ENCODE measurements at regions not wholly inside any gene's neighbourhood (a gene's known extent, or its start where the extent isn't known, plus 50 kb on each side); places are given as distances from the start of the nearest gene placed in this dataset.

DNA sequence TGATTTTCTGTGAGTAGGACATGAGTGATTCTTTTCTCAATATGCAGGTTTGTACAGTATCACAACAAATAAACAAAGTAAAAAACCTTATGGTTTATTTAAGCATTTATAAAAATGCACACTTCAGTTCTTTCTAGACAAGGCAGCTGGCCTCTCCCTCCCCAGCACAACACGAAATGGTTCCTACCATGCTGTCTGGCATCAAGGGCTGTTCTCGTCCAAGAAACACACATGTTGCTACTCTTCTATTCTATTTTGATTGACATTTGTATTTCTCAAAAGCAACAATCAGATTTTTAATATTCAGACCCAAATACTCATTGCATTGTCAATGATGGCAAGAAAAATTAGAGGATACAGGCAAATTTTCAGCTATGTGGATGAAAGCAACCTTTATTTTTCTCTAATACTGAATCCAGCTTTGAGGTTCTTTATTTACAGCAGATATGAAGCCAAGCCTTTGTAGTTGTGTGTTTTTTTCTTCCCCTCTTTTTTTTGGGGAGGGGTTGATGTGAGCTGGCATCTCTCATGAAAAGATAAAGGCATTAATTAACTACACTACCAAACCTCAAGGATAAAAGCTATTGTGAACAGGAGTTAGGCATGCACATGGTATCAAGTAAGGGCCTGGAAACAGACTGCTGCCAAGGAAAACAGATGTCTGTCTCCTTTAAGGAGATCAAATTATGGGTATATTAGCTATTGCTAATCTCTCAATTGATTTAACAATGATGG, 96.4 kb upstream of the PREP start:
- Histone ChIP-seq H3K9ac (ENCODE audit: low read length) (no peak overlapping the region), H3K4me2 (replicated peaks; ENCODE audit: low read depth, low read length, poor library complexity, severe bottlenecking) (no peak overlapping the region), H3K79me2 (ENCODE audit: control insufficient read depth, insufficient read depth, low read length) (no peaks in the 10 kb centered on the region), H3K4me3 (ENCODE audit: control extremely low read depth in 1 of 5, extremely low read depth in 1 of 5, insufficient read depth in 1 of 5, low read depth in 2 of 5, low read length in 4 of 5) (no peak overlapping the region), H3K27ac (ENCODE audit: low read length in 2 of 2) (no peak overlapping the region), H3K36me3 (replicated peaks in 1 of 2; ENCODE audit: control extremely low read depth in 1 of 2, control insufficient read depth in 1 of 2, extremely low read depth in 1 of 2, insufficient read depth in 2 of 2, low read length in 1 of 2) (no peaks in the 10 kb centered on the region), H3K4me1 (ENCODE audit: control insufficient read depth in 2 of 2, insufficient read depth in 2 of 2, low read length in 2 of 2) (no peaks in the 10 kb centered on the region), H3K27me3 (replicated peaks in 1 of 4; ENCODE audit: control extremely low read depth in 1 of 4, control insufficient read depth in 3 of 4, insufficient read depth in 4 of 4, low read length in 3 of 4) (no peaks in the 10 kb centered on the region), H4K20me1 (ENCODE audit: control insufficient read depth, insufficient read depth, low read length, poor library complexity, severe bottlenecking) (no peaks in the 10 kb centered on the region), H3K9me3 (ENCODE audit: control extremely low read depth in 1 of 3, control insufficient read depth in 2 of 3, insufficient read depth in 1 of 3, low read length in 2 of 3) (no peaks in the 10 kb centered on the region), H2AFZ (ENCODE audit: insufficient read depth, low read depth, low read length, poor library complexity, severe bottlenecking) (no peak overlapping the region)
- H3K4me1 Mint-ChIP-seq: no peaks in the 10 kb centered on the region
- no peak for DNase-seq
- no peaks in the 10 kb centered on the region for H3K9me3 Mint-ChIP-seq (ENCODE audit: insufficient read depth)
- WGBS (ENCODE audit: insufficient coverage): 100% methylated on average over 1 of the region's 2 CpGs
- no peak for ATAC-seq (ENCODE audit: low read depth)
- intact Hi-C loops (cut with micrococcal nuclease): no loop called here
- no peak overlapping the region for H3K4me3 Mint-ChIP-seq
- peaks cover 3% of the 10 kb centered on the region for H3K27me3 Mint-ChIP-seq
- ChIA-PET CTCF (no interaction called here), POLR2A (no interaction called here)
- no peak for TF ChIP-seq EZH2 (IDR thresholded peaks at IDR 0.05; ENCODE audit: borderline replicate concordance, insufficient read depth, low read depth, low read length, poor library complexity, severe bottlenecking)
- TF ChIP-seq, protein P1, sequence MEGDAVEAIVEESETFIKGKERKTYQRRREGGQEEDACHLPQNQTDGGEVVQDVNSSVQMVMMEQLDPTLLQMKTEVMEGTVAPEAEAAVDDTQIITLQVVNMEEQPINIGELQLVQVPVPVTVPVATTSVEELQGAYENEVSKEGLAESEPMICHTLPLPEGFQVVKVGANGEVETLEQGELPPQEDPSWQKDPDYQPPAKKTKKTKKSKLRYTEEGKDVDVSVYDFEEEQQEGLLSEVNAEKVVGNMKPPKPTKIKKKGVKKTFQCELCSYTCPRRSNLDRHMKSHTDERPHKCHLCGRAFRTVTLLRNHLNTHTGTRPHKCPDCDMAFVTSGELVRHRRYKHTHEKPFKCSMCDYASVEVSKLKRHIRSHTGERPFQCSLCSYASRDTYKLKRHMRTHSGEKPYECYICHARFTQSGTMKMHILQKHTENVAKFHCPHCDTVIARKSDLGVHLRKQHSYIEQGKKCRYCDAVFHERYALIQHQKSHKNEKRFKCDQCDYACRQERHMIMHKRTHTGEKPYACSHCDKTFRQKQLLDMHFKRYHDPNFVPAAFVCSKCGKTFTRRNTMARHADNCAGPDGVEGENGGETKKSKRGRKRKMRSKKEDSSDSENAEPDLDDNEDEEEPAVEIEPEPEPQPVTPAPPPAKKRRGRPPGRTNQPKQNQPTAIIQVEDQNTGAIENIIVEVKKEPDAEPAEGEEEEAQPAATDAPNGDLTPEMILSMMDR (IDR thresholded peaks at IDR 0.05): no peak
- no peak overlapping the region for H3K27ac Mint-ChIP-seq

DNA sequence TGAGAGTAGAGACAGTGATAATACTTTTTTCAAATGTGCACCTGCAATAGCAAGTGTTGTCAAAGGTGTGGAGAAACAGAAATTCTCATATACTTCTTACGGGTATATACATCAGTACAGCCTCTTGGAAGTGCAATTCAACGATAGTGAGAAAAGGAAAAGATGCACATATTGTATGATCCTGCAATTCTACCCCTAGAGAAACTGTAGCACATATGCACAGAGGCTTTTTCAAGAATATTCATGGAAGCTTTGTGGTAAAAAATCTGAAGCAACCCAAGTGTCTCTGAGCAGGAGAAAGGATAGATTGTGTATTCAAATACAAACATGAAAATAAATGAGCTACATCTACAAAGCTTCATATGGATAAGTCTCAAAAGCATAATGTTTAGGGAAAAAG, 94.7 kb upstream of the PREP start:
- intact Hi-C loops (cut with micrococcal nuclease): no loop called here
- Mint-ChIP-seq H3K9me3 (ENCODE audit: insufficient read depth) (no peaks in the 10 kb centered on the region), H3K4me3 (no peak overlapping the region), H3K27ac (no peak overlapping the region), H3K4me1 (no peaks in the 10 kb centered on the region), H3K27me3 (no peaks in the 10 kb centered on the region)
- no peak overlapping the region for H3K4me3 ChIP-seq (ENCODE audit: control extremely low read depth in 1 of 5, extremely low read depth in 1 of 5, insufficient read depth in 1 of 5, low read depth in 2 of 5, low read length in 4 of 5)
- ATAC-seq (ENCODE audit: low read depth): no peak
- no peak overlapping the region for H3K27ac ChIP-seq (ENCODE audit: low read length in 2 of 2)
- ChIA-PET CTCF (no interaction called here), POLR2A (no interaction called here)
- H3K27me3 ChIP-seq (replicated peaks in 1 of 4; ENCODE audit: control extremely low read depth in 1 of 4, control insufficient read depth in 3 of 4, insufficient read depth in 4 of 4, low read length in 3 of 4): no peaks in the 10 kb centered on the region
- H3K4me1 ChIP-seq (ENCODE audit: control insufficient read depth in 2 of 2, insufficient read depth in 2 of 2, low read length in 2 of 2): no peaks in the 10 kb centered on the region
- H3K9me3 ChIP-seq (ENCODE audit: control extremely low read depth in 1 of 3, control insufficient read depth in 2 of 3, insufficient read depth in 1 of 3, low read length in 2 of 3): no peaks in the 10 kb centered on the region
- TF ChIP-seq, protein P1 (IDR thresholded peaks at IDR 0.05): no peak
- no peak for TF ChIP-seq EZH2 (IDR thresholded peaks at IDR 0.05; ENCODE audit: borderline replicate concordance, insufficient read depth, low read depth, low read length, poor library complexity, severe bottlenecking)
- no peaks in the 10 kb centered on the region for H3K79me2 ChIP-seq (ENCODE audit: control insufficient read depth, insufficient read depth, low read length)
- H3K4me2 ChIP-seq (replicated peaks; ENCODE audit: low read depth, low read length, poor library complexity, severe bottlenecking): no peak overlapping the region
- DNase-seq: no peak
- no peaks in the 10 kb centered on the region for H3K36me3 ChIP-seq (replicated peaks in 1 of 2; ENCODE audit: control extremely low read depth in 1 of 2, control insufficient read depth in 1 of 2, extremely low read depth in 1 of 2, insufficient read depth in 2 of 2, low read length in 1 of 2)
- no CpG with 5 or more reads among the region's 2 CpGs for WGBS (ENCODE audit: insufficient coverage)
- no peak overlapping the region for H2AFZ ChIP-seq (ENCODE audit: insufficient read depth, low read depth, low read length, poor library complexity, severe bottlenecking)
- no peak overlapping the region for H3K9ac ChIP-seq (ENCODE audit: low read length)
- no peaks in the 10 kb centered on the region for H4K20me1 ChIP-seq (ENCODE audit: control insufficient read depth, insufficient read depth, low read length, poor library complexity, severe bottlenecking)
